ENCODE measurements at regions not wholly inside any gene's neighbourhood (a gene's known extent, or its start where the extent isn't known, plus 50 kb on each side); places are given as distances from the start of the nearest gene placed in this dataset.

GRCh38 chr6:23435798-23436197 is 690.2 kb upstream of the NRSN1 start:
- TF ChIP-seq EP300 (IDR thresholded peaks at IDR 0.05) (no peak), POLR2AphosphoS5 (IDR thresholded peaks at IDR 0.05) (no peak), POLR2A (IDR thresholded peaks at IDR 0.05) (no peak)
- TF ChIP-seq, protein P1, sequence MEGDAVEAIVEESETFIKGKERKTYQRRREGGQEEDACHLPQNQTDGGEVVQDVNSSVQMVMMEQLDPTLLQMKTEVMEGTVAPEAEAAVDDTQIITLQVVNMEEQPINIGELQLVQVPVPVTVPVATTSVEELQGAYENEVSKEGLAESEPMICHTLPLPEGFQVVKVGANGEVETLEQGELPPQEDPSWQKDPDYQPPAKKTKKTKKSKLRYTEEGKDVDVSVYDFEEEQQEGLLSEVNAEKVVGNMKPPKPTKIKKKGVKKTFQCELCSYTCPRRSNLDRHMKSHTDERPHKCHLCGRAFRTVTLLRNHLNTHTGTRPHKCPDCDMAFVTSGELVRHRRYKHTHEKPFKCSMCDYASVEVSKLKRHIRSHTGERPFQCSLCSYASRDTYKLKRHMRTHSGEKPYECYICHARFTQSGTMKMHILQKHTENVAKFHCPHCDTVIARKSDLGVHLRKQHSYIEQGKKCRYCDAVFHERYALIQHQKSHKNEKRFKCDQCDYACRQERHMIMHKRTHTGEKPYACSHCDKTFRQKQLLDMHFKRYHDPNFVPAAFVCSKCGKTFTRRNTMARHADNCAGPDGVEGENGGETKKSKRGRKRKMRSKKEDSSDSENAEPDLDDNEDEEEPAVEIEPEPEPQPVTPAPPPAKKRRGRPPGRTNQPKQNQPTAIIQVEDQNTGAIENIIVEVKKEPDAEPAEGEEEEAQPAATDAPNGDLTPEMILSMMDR (IDR thresholded peaks at IDR 0.05): no peak
- peaks cover 0 to 6% (median 3%) of the 10 kb centered on the region in 4 donors for H3K9me3 ChIP-seq
- WGBS, 5 donors: 83 to 91% (median 86%) methylated on average over 1 of the region's 1 CpG
- H3K4me3 ChIP-seq: no peak overlapping the region
- no peak for DNase-seq
- no peak overlapping the region for H3K27ac ChIP-seq
- H3K4me1 ChIP-seq: no peaks in the 10 kb centered on the region
- H3K27me3 ChIP-seq: no peaks in the 10 kb centered on the region
- intact Hi-C loops (cut with DNase I; ENCODE audit: low total_unique reads): no loop called here
- no peaks in the 10 kb centered on the region for H3K36me3 ChIP-seq

- intact Hi-C loops (cut with DNase I; ENCODE audit: low total_unique reads): no loop called here
- no peak for DNase-seq
- Histone ChIP-seq H3K27ac (no peak overlapping the region), H3K27me3 (no peaks in the 10 kb centered on the region), H3K9me3 (no peaks in the 10 kb centered on the region), H3K4me1 (peaks cover 0 to 20% (median 4%) of the 10 kb centered on the region in 4 donors), H3K4me3 (no peak overlapping the region), H3K36me3 (no peaks in the 10 kb centered on the region)
- 65 to 82% (median 79%) methylated on average over 3 of the region's 3 CpGs for WGBS, 5 donors
- TF ChIP-seq EP300 (IDR thresholded peaks at IDR 0.05) (no peak), POLR2AphosphoS5 (IDR thresholded peaks at IDR 0.05) (no peak), POLR2A (IDR thresholded peaks at IDR 0.05) (no peak)
- TF ChIP-seq, protein P1 (IDR thresholded peaks at IDR 0.05): no peak
Observed at GRCh38 chr6:23441808-23442461, 684.1 kb upstream of the NRSN1 start.

DNA sequence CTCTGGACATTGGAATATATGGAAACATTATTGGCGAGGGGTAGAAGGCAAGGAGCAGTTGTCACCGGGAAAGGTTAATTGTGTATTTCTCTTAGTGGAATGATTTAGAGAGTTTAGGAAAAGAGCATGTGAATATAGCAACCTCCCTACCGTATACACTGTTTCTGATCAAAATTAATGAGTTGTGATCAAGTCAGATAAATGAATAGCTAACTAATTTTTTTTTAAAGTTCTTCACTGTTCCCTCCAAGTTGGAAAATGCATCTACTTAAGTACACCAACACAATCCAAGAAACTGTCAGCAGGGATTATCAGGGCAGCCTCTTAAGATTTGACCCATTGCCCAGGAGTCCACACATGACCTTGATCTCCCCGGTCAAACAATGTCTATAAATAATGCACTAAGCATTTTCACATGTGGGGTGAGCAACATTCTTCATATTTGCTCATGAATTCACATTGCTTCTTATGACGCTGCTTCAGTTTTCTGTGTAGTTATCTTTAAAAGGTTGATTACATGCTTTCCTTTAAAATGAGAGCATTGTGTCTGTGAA is 680.8 kb upstream of the NRSN1 start:
- Histone ChIP-seq H3K27me3 (no peaks in the 10 kb centered on the region), H3K27ac (no peak overlapping the region), H3K4me1 (peaks cover 0 to 20% (median 4%) of the 10 kb centered on the region in 4 donors), H3K4me3 (no peak overlapping the region), H3K9me3 (no peaks in the 10 kb centered on the region), H3K36me3 (no peaks in the 10 kb centered on the region)
- TF ChIP-seq, protein P1 (IDR thresholded peaks at IDR 0.05): no peak
- TF ChIP-seq EP300 (IDR thresholded peaks at IDR 0.05) (no peak), POLR2A (IDR thresholded peaks at IDR 0.05) (no peak), POLR2AphosphoS5 (IDR thresholded peaks at IDR 0.05) (no peak)
- intact Hi-C loops (cut with DNase I; ENCODE audit: low total_unique reads): no loop called here
- DNase-seq: peak in 1 of 2 donors; percentile 49
- WGBS, 5 donors: 47 to 65% (median 54%) methylated on average over 5 of the region's 5 CpGs

GRCh38 chr6:23446469-23446967 is 679.5 kb upstream of the NRSN1 start:
- Histone ChIP-seq H3K4me1 (peaks cover 0 to 20% (median 4%) of the 10 kb centered on the region in 4 donors), H3K27me3 (no peaks in the 10 kb centered on the region), H3K9me3 (no peaks in the 10 kb centered on the region), H3K36me3 (no peaks in the 10 kb centered on the region), H3K27ac (no peak overlapping the region), H3K4me3 (no peak overlapping the region)
- TF ChIP-seq POLR2A (IDR thresholded peaks at IDR 0.05) (no peak), POLR2AphosphoS5 (IDR thresholded peaks at IDR 0.05) (no peak)
- TF ChIP-seq, protein P1 (IDR thresholded peaks at IDR 0.05): no peak
- peak in 1 of 2 donors; percentile 81 for DNase-seq
- 39 to 49% (median 47%) methylated on average over 4 of the region's 4 CpGs for WGBS, 5 donors
- intact Hi-C loops (cut with DNase I; ENCODE audit: low total_unique reads): no loop called here

Measured in stomach (tissue), 8 donors.